HG03060 (cell line): ENCODE measurements at regions not wholly inside any gene's neighbourhood (a gene's known extent, or its start where the extent isn't known, plus 50 kb on each side); places are given as distances from the start of the nearest gene placed in this dataset.

Source experiments
- ATAC-seq: cut with Tn5 transposase; IDR thresholded peaks from one replicate; pipeline ENCODE4 v1.9.1; 2021; ENCODE audit warnings: low read depth, moderate number of reproducible peaks; ENCODE audit not compliant: unreplicated experiment

DNA sequence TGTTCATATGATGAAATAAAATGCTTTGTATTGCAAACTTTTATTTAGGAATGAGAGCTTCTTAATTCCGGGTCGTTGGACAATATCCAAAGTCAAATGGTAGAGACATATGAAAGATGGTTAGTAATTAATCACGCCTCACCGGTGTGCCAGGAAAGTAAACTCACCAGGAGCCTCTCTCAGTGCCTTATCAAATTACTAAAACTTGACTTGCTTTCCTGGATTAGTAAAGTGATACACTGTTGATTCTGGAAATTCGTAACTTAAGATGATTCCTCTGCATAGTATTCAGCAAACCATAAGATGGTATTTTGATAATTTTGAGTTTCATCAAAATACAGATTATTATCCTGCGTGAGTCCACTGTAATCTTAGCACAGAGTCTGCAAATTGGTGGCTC is 115.2 kb downstream of the PAX1 start:
- ATAC-seq = no peak

DNA sequence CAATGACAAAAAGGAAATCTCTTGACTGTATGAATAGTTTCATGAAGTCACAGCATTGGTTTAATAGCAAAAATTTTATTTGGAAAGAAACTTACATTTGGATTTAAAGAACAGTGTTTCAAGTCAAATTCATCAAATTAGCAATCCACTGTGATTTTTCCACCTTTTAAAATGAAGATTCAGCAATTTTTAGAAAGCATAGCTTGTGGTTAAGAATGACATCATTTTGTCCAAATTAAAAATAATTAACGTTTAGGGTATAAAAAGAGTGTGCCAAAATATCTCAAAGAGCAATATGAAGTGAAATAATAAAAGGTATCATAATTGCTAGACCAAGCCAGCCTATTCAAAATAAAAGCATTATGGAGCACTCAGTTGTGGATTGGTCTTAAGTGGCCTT is 114.6 kb downstream of the PAX1 start:
- no peak for ATAC-seq

DNA sequence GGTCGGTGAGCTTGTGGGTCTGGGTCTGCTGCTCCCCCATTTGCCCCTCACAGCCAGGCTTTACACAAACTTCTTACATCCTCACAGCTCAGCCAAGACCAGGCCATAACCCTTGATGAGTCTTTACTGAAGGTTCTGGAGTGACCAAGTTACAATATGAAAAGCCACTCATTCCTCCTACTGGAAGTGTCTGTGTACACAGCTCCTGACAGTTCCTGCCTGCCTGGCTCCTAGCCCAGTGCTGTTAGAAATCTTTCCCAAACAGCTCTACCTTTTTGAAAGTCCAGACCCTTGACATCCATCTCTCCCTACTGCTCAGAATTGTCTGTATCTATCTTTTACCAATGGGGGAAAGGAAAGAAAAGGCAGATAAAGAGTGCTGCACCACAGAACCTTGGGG is 106.9 kb downstream of the PAX1 start:
- no peak for ATAC-seq

DNA sequence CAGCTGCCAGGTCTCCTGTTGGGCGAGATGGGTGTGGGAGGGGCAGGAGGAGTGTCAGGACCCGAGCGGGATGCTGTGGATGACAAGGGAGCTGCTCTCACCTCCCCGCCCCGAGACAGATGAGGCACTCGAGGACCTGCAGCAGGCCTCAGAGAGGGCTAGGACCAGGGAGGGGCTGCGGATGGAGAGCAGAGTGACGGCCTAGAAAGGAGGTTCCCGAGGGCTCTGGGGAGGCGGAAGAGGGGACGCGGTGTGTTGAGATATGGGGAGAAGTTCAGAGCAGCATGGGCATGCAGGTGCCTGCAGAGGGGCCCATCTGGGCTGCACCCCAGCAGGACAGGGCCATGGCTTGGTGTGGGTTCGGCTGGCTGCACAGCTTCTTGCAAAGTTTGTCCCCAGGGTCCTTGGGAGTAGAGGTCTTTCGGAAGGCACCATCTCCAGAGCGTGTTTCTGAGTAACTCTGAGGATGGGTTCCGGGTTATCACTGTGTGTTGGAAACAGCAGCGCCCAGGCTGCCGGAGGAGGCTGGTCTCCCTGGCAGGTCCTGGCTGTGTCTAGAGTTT is 104.6 kb downstream of the PAX1 start:
- ATAC-seq = no peak

DNA sequence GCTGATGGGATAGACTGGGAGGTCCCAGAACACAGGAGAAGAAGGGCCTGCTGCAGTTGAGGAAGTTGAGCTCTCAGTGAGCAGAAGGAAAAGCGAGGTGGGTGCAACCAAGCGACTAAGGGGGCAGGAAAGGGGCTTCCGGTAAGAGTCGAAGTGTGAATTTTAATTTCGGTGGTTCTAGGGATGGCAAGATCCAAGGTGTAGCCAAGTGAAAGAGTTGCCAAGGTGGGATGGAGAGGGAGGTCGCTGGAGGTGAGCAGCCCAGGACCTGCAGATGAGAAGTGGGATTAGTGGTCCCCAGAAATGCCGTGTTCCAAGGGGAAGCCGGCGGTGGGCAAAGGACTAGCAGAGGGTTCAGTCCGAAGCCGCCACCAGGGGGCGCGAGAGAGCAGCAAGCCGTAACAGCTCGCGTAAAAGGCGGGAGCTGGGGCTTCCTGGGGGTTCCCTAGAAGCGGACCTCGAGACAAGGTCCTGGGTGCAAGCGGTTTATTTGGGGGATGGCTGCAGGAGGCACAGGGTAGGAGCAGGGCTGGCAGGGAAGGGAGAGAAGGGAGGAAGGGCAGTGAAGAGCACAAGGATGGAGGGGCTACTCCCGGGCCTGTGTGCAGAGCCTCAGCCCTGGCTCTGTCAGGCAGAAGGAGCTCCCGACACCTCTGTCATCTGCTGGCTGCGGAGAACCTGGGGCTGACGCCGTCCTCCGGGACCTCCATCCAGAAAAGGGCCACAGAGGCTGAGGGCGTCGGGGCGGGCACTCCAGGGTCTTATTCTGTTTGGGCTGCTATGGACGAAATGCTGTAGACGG is 103.6 kb downstream of the PAX1 start:
- no peak for ATAC-seq

DNA sequence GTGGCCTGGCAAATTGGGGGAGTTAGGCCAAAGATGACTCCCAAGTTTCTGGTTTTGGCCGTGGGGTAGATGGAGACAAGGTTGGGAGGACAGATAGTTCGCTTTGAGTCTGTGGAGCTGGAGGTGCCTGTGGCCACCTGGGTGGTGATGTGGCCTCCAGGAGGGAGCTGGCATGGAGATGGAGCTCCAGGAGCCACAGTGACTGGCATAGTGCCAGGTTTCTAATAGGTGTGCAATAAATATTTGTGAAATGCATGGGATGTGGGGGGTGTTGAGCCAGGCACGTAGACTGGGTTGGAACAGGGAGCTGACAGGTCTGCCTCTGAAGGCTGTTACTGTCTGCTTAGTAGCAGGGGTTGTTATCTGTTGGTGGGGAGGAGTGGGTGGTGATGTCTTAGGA is 102.7 kb downstream of the PAX1 start:
- ATAC-seq = no peak

DNA sequence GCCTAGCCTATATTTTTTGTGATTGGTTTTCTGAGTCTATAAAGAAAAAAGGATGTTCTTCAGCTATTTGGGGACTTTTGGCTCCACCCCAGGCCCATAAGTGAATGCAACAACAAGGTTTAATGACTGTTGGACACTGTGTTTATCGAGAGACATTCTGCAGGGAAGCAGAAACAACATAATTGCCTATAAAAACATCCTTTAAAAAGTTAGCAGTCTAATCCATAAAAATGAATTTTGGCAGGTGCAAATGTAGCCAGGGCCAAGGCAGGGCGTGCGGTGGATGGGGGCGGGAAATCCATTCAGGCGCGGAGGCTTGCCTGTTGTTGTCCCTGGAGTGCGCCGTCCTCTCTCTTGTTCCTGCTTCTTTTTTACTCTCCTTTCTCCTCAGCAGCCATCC is 99.3 kb downstream of the PAX1 start:
- ATAC-seq = no peak

DNA sequence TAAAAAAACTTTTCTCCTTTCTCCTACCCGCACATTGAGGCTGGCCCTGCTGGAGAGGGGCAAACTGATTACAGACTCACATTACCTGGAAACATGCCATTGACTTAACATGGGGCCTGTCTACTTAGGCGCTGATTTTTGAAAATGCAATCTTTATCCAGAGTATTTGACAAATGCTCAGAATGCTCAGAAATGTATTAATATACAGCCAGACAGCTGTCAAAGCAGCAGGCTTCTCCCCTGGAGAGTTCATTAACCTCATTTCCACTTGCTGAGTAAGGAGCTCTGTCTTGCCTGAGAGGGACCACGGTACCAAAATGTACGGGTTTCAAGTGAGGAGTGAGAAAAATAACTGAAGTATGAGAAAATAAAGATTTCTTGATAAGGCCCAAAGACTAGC is 95.7 kb downstream of the PAX1 start:
- no peak for ATAC-seq

DNA sequence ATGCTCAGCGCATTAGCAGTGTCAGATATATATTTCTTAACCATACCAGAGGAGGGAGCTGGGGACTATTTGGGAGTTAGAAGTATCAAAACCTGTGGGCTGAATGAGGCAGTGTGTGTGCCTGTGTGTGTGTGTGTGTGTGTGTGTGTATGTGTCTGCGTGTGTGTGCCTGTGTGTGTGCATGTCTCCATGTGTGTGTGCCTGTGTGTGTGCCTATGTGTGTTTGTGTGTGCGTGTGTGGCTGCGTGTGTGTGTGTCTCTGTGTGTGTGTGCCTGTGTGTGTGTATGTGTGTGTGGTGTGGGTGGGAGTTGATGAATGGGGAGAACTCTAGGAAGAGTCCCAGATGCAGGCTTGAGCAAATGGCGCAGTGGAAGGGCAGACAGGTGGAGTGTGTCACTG is 92.9 kb downstream of the PAX1 start:
- no peak for ATAC-seq

DNA sequence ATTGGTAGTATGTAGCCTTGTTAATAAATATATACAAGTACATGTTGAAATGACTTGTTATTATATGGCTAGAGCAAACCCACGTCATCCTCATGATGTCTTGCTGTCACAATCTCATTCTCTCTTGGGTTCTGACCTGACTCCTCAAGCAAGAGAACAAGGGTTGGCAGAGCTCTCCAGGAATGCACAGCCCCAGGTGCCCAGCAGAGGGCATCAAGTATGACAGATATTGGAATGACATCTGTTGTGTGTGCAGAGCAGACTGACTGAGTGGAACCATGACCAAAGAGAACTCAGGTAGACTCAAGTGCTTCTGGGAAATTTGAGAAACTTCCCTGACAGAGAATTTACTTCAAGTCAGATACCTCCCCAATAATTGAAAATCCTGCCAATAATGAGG is 90.6 kb downstream of the PAX1 start:
- no peak for ATAC-seq

DNA sequence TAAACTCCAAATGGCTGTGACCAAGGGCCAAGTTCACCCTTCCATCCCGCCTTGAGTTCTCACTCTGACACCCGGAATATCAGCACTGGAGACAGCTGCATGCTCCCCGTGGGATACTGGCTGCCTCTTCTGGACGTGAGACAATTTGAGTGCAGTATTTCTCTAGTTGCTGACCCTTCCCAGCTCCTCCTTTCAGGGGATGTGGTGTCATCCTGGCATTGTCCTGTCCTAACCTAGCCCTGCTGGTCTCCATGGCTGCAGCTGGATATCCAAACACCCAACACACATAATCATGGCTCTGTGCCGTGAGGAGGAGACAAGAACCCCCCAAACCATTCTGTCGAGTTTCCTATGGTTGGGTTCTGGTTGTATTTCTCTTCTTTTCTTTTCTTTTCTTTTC is 82.6 kb downstream of the PAX1 start:
- ATAC-seq = no peak

DNA sequence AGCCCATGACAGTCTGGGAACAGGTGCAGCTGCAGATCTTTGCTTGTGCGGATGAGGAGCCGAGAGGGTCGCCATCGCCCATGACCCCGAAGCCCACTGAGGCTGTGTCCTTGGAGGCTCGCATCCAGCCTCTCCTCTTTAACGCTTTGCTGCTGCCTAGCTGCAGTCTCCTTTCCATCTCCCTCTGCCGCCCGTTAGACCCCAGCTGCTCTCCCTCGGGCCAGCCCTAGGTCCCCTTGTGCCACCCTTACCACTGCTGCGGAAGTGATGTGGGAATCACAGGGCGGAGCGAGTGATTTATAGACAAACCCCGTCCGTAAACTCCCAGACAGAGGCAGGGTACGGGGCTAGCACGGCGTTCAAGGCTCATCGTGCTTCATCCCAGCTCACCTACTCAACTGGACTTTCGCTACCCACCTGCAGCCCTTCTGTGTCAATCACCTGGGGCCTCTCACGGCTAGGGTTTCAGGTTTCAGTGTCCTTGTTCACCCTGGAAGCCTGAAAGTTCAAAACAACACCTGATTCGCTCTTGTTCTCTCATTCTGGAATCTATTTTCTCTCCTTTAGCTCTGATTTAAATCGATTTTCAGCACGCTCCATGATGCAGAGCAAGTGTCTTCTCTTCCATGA is 76.1 kb downstream of the PAX1 start:
- ATAC-seq = no peak

DNA sequence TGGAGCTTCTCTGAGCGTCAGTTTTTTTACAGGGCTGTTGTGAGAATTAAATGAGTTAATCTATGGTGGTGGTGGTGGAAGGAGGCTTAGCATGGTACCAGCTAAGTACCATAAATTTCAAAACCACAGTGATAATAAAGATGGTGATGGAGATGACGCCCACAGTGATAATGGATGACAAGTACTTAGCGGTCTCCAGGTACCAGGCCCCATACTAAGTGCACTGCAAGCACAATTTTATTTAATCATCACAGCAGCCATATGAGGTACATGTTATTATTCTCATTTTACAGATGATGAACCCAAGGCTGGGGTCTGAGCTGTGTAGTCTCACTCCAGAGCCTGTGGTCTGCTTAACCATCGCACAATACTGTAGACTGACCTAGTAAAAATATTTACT is 75.1 kb downstream of the PAX1 start:
- no peak for ATAC-seq
